ENCODE measurements at regions not wholly inside any gene's neighbourhood (a gene's known extent, or its start where the extent isn't known, plus 50 kb on each side); places are given as distances from the start of the nearest gene placed in this dataset.
"Not testable (repeated sequence)": the region's sequence is repeated elsewhere in the genome, so short reads cannot be mapped to it uniquely, and the experiment has no call there.

GRCh38 chr20:47438464-47439381, 63.0 kb upstream of the NCOA3 start:
- intact Hi-C loops (cut with micrococcal nuclease) = no loop called here
- Mint-ChIP-seq H3K36me3 (no peaks in the 10 kb centered on the region), H3K27me3 (no peaks in the 10 kb centered on the region), H3K9me3 (no peaks in the 10 kb centered on the region), H3K4me3 (peak overlapping the region in 1 of 10 donors; percentile 53), H3K4me1 (peaks cover 4 to 14% (median 5%) of the 10 kb centered on the region in 7 donors), H3K27ac (peak overlapping the region in 1 of 9 donors; percentile 51)
- POLR2A ChIA-PET = no interaction called here
- no peak for DNase-seq
- Histone ChIP-seq H3K27ac (ENCODE audit: low read depth, low read length) (no peak overlapping the region), H3K36me3 (ENCODE audit: control insufficient read depth in 2 of 3, insufficient read depth in 3 of 3, low read length in 3 of 3) (no peaks in the 10 kb centered on the region), H3K4me1 (ENCODE audit: control insufficient read depth in 2 of 2, insufficient read depth in 2 of 2, low read length in 2 of 2) (no peaks in the 10 kb centered on the region), H3K4me3 (ENCODE audit: low read length) (no peak overlapping the region), H3K27me3 (ENCODE audit: control insufficient read depth in 2 of 2, insufficient read depth in 2 of 2, low read length in 2 of 2) (no peaks in the 10 kb centered on the region), H3K9me3 (ENCODE audit: control insufficient read depth in 2 of 3, low read length in 3 of 3) (no peaks in the 10 kb centered on the region)
- ATAC-seq = peak; percentile 88
- CTCF ChIA-PET = no interaction called here

- Histone ChIP-seq H3K27me3 (ENCODE audit: control insufficient read depth in 2 of 2, insufficient read depth in 2 of 2, low read length in 2 of 2) (no peaks in the 10 kb centered on the region), H3K4me3 (ENCODE audit: low read length) (no peak overlapping the region), H3K9me3 (ENCODE audit: control insufficient read depth in 2 of 3, low read length in 3 of 3) (no peaks in the 10 kb centered on the region), H3K4me1 (ENCODE audit: control insufficient read depth in 2 of 2, insufficient read depth in 2 of 2, low read length in 2 of 2) (no peaks in the 10 kb centered on the region), H3K36me3 (ENCODE audit: control insufficient read depth in 2 of 3, insufficient read depth in 3 of 3, low read length in 3 of 3) (no peaks in the 10 kb centered on the region), H3K27ac (ENCODE audit: low read depth, low read length) (no peak overlapping the region)
- Mint-ChIP-seq H3K4me1 (peaks cover 4 to 10% (median 5%) of the 10 kb centered on the region in 7 donors), H3K9me3 (no peaks in the 10 kb centered on the region), H3K36me3 (no peaks in the 10 kb centered on the region), H3K4me3 (no peak overlapping the region), H3K27me3 (no peaks in the 10 kb centered on the region), H3K27ac (no peak overlapping the region)
- ChIA-PET CTCF (no interaction called here), POLR2A (no interaction called here)
- DNase-seq = no peak
- intact Hi-C loops (cut with micrococcal nuclease) = no loop called here
- no peak for ATAC-seq
Observed at GRCh38 chr20:47440857-47441773, 60.6 kb upstream of the NCOA3 start.

- ATAC-seq (no peak), DNase-seq (no peak)
- no peaks in the 10 kb centered on the region for H3K27me3 ChIP-seq (ENCODE audit: control insufficient read depth in 2 of 2, insufficient read depth in 2 of 2, low read length in 2 of 2)
- no peaks in the 10 kb centered on the region for H3K9me3 ChIP-seq (ENCODE audit: control insufficient read depth in 2 of 3, low read length in 3 of 3)
- H3K4me3 ChIP-seq (ENCODE audit: low read length) = no peak overlapping the region
- Mint-ChIP-seq H3K4me3 (no peak overlapping the region), H3K27ac (no peak overlapping the region), H3K9me3 (no peaks in the 10 kb centered on the region), H3K4me1 (peaks cover 4 to 10% (median 5%) of the 10 kb centered on the region in 7 donors), H3K36me3 (no peaks in the 10 kb centered on the region), H3K27me3 (no peaks in the 10 kb centered on the region)
- POLR2A ChIA-PET = no interaction called here
- intact Hi-C loops (cut with micrococcal nuclease) = no loop called here
- no peaks in the 10 kb centered on the region for H3K36me3 ChIP-seq (ENCODE audit: control insufficient read depth in 2 of 3, insufficient read depth in 3 of 3, low read length in 3 of 3)
- no peaks in the 10 kb centered on the region for H3K4me1 ChIP-seq (ENCODE audit: control insufficient read depth in 2 of 2, insufficient read depth in 2 of 2, low read length in 2 of 2)
- CTCF ChIA-PET = interaction anchor here (0.6 kb wide), 1 partner anchor 177 kb away, joined by 3 read pairs; no protein-coding TSS in a partner anchor
- H3K27ac ChIP-seq (ENCODE audit: low read depth, low read length) = no peak overlapping the region
Observed at GRCh38 chr20:47441774-47442150, 59.9 kb upstream of the NCOA3 start.

- H3K4me3 ChIP-seq (ENCODE audit: low read length); ATAC-seq; H3K4me3 Mint-ChIP-seq; H3K27ac ChIP-seq (ENCODE audit: low read depth, low read length); H3K27me3 Mint-ChIP-seq; H3K27me3 ChIP-seq (ENCODE audit: control insufficient read depth in 2 of 2, insufficient read depth in 2 of 2, low read length in 2 of 2); POLR2A ChIA-PET; H3K9me3 Mint-ChIP-seq; DNase-seq; H3K9me3 ChIP-seq (ENCODE audit: control insufficient read depth in 2 of 3, low read length in 3 of 3); H3K36me3 Mint-ChIP-seq; H3K36me3 ChIP-seq (ENCODE audit: control insufficient read depth in 2 of 3, insufficient read depth in 3 of 3, low read length in 3 of 3); H3K4me1 ChIP-seq (ENCODE audit: control insufficient read depth in 2 of 2, insufficient read depth in 2 of 2, low read length in 2 of 2); CTCF ChIA-PET; intact Hi-C loops (cut with micrococcal nuclease): not testable (repeated sequence)
- Mint-ChIP-seq H3K27ac (peak overlapping the region in 1 of 9 donors; percentile 13), H3K4me1 (peaks cover 4 to 10% (median 5%) of the 10 kb centered on the region in 7 donors)
Observed at GRCh38 chr20:47443060-47443459, 58.6 kb upstream of the NCOA3 start.

DNA sequence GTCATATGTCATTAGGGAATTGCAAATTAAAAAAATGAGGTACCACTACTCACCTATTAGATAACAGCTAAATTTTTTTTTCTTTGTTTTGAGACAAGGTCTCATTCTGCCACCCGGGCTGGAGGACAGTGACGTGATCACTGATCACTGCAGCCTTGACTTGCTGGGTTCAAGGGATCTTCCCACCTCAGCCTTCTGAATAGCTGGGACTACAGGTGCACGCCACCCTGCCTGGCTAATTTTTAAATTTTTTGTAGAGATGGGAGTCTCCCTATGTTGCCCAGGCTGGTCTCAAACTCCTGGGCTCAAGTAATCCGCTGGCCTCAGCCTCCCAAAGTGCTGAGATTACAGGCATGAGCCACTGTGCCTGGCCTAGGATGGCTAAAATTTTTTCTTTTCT, 57.1 kb upstream of the NCOA3 start:
- POLR2A ChIA-PET = interaction anchor here (0.6 kb wide), 1 partner anchor 91 kb away, joined by 3 read pairs; no protein-coding TSS in a partner anchor
- intact Hi-C loops (cut with micrococcal nuclease) = no loop called here
- no peaks in the 10 kb centered on the region for H3K27me3 Mint-ChIP-seq
- Histone ChIP-seq H3K36me3 (ENCODE audit: control insufficient read depth in 2 of 3, insufficient read depth in 3 of 3, low read length in 3 of 3) (no peaks in the 10 kb centered on the region), H3K4me1 (ENCODE audit: control insufficient read depth in 2 of 2, insufficient read depth in 2 of 2, low read length in 2 of 2) (no peaks in the 10 kb centered on the region), H3K4me3 (ENCODE audit: low read length) (no peak overlapping the region), H3K9me3 (ENCODE audit: control insufficient read depth in 2 of 3, low read length in 3 of 3) (no peaks in the 10 kb centered on the region), H3K27ac (ENCODE audit: low read depth, low read length) (no peak overlapping the region), H3K27me3 (ENCODE audit: control insufficient read depth in 2 of 2, insufficient read depth in 2 of 2, low read length in 2 of 2) (no peaks in the 10 kb centered on the region)
- H3K36me3 Mint-ChIP-seq = no peaks in the 10 kb centered on the region
- H3K4me1 Mint-ChIP-seq = peaks cover 0 to 5% (median 0%) of the 10 kb centered on the region in 7 donors
- CTCF ChIA-PET = no interaction called here
- H3K27ac Mint-ChIP-seq = no peak overlapping the region
- DNase-seq (no peak), ATAC-seq (no peak)
- no peak overlapping the region for H3K4me3 Mint-ChIP-seq
- no peaks in the 10 kb centered on the region for H3K9me3 Mint-ChIP-seq

DNA sequence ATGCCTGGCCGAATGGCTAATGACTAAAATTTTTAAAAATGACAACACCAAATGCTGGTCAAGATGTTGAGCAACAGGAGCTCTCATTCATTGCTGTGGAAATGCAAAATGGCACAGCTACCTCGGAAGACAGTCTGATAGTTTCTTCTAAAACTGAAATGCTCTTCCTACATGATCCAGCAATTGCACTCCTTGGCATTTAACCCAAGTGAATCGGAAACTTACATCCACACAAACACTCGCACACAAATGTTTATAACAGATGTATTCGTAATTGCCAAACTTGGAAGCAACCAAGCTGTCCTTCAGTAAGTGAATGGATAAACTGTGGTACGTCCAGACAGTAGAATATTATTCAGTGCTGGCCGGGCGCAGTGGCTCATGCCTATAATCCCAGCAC, 56.4 kb upstream of the NCOA3 start:
- no peaks in the 10 kb centered on the region for H3K9me3 ChIP-seq (ENCODE audit: control insufficient read depth in 2 of 3, low read length in 3 of 3)
- no peaks in the 10 kb centered on the region for H3K27me3 ChIP-seq (ENCODE audit: control insufficient read depth in 2 of 2, insufficient read depth in 2 of 2, low read length in 2 of 2)
- H3K27ac Mint-ChIP-seq = no peak overlapping the region
- H3K36me3 ChIP-seq (ENCODE audit: control insufficient read depth in 2 of 3, insufficient read depth in 3 of 3, low read length in 3 of 3) = no peaks in the 10 kb centered on the region
- H3K27ac ChIP-seq (ENCODE audit: low read depth, low read length) = no peak overlapping the region
- no peak overlapping the region for H3K4me3 ChIP-seq (ENCODE audit: low read length)
- no peaks in the 10 kb centered on the region for H3K4me1 ChIP-seq (ENCODE audit: control insufficient read depth in 2 of 2, insufficient read depth in 2 of 2, low read length in 2 of 2)
- H3K9me3 Mint-ChIP-seq = no peaks in the 10 kb centered on the region
- POLR2A ChIA-PET = interaction anchor here (0.6 kb wide), 1 partner anchor 91 kb away, joined by 3 read pairs; no protein-coding TSS in a partner anchor
- CTCF ChIA-PET = interaction anchor here (0.7 to 1.1 kb wide), 2 partner anchors 14 to 1175 kb away, joined by 3 read pairs; no protein-coding TSS in a partner anchor
- peaks cover 0 to 5% (median 0%) of the 10 kb centered on the region in 7 donors for H3K4me1 Mint-ChIP-seq
- H3K4me3 Mint-ChIP-seq = no peak overlapping the region
- H3K27me3 Mint-ChIP-seq = no peaks in the 10 kb centered on the region
- ATAC-seq = no peak
- intact Hi-C loops (cut with micrococcal nuclease) = no loop called here
- no peaks in the 10 kb centered on the region for H3K36me3 Mint-ChIP-seq
- DNase-seq = no peak

All from naive thymus-derived CD4-positive, alpha-beta T cell (primary cell).